CD4-positive, alpha-beta T cell treated with Interleukin-2 at 100 ng/mL for 4 hours (primary cell): ENCODE measurements at regions not wholly inside any gene's neighbourhood (a gene's known extent, or its start where the extent isn't known, plus 50 kb on each side); places are given as distances from the start of the nearest gene placed in this dataset.
"Not testable (repeated sequence)": the region's sequence is repeated elsewhere in the genome, so short reads cannot be mapped to it uniquely, and the experiment has no call there.

ENCODE experiments used
- DNase-seq: peaks from one replicate; pipeline ENCODE4 v3.0.0-alpha.2; 2020; ENCODE audit warnings: low spot score

DNA sequence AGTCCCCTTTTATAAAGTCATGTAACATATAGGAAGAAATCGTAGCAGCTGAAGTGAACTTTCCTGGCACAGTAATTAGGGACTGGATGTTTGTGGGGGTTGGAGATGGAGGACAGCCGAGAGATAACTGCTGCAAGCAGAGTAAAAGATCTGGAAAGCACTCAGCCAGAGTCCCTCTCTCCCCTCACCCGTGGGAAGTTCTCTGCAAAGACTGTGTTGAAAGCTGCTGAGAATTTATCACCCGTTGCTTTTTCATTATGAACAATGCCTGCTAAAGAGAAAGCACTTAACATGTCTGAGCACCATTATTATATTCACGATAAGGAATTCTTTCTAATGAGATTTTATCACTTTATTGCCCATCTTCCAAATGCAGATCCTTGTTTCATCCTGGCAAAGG, 248.8 kb downstream of the SHOX2 start:
- DNase-seq, result no peak

DNA sequence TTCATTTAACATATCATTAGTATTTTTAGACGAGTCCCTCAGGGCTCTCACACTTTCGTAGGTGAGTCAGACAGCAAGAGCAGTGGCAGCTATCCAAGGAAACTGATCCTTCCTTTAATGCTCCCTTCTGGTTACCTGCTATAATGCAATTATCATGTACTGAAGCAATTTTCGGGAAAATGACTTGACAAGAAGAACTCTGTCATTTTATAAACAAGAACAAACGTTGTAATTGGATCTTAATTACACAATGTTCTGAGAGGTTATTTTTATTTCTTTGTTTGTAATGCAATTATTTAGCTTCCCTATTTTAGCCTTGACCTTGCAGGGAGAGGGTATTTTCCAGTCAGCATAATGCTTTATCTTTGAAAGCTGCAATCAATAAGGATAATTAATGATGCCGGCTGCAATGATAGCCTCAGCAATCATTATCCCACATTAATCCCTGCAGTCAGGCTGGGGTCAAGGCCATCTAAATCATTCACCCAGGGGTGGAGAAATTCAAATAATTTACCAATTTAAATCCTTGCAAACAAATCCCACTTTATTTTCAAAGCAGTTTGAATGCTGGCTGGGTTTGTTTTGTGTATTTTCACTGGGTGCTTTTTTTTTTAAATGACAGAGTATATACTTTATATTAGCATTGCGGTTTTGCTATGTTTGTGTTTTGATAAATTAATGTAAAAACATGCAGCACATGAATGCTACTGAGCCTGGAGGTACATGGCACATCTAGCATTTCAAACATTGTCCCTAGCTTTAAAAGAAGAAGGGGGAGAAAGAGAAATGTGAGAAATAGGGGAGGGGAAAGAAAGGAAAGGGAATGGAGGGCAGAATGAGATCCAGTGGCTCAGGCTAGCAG, 249.9 kb downstream of the SHOX2 start:
- DNase-seq, result no peak

DNA sequence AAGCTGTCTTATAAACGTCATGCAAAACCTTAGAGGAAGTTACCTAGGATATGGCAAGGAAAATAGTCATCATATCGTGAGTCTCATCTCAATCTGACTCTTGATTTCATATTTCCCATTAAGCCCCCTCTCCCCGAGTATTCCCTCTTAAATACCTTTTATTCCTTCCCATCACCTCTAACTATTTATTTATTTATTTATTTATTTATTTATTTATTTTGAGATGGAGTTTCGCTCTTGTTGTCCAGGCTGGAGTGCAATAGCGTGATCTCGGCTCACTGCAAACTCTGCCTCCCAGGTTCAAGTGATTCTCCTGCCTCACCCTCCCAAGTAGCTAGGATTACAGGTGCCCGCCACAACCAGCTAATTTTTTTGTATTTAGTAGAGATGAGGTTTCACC, 260.4 kb downstream of the SHOX2 start:
- not testable (repeated sequence) for DNase-seq

DNA sequence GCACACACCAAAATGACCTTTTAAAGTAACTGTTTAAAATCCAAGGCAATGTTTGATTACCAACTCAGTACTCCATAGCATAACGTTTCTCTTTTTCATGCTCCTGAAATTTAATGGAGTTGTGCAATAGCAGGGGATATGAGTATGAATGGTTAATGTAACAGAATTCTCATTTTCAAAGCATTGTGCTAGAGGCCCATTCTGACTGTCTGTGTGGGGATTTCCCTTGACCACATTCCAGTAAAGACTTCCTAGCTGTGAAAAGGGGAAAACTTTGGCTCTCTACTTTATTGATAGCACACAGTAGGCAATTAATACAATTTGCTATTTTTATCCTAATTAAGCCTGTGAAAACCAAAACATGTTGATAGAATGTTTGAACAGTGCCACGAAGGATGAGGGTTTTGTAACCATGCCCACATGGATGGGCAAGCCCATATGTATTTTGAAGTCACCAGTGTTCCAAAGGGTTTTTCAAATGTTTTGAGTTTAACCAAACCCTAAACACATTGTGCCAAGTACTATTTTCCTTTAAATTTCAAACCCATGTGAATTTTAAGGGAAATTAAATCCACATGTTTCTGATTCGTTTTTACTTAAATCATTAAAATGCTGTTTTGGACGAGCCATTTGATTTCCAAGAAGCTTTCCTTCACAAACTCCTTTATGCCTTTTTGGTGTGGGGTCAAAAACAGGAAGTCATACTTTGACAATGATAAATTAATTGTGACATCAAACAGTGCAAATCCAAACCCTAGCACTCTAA, 261.2 kb downstream of the SHOX2 start:
- DNase-seq, result no peak

DNA sequence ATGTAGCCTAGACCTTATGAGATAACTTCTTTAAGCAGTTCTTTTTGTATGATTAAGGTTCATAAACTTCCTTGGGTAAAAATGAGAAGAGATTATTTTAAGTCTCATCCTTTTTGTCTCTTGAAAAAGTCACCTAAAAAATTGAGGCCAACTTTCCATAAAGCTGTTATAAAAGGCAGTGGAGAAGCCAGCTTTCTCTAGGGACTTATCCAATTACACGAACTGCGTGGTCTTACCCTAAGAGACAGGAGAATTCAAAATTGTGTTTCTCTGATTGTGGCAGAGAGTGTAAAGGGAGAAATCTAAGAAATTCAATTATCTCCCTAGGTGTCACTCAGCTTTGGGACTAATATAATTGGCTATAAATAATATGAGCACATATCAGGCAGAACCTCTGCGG, 262.0 kb downstream of the SHOX2 start:
- no peak for DNase-seq

DNA sequence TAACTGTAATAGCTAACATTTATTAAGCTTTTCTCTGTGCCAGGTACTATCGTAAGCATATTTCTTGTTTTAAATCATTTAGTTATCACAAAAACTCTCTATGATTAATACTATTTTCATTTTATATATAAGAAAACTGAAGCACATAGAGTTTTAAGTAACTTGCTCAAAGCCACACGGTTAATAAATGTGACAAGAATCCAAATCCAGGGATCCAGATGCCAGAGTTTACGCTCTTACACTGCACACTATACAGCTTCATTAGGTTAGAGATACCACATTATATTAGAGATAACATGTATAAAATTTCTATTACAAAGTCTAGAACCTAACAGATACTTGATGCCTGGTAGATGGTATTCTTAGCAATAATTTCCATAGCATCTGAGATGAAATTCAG, 265.2 kb downstream of the SHOX2 start:
- no peak for DNase-seq

DNA sequence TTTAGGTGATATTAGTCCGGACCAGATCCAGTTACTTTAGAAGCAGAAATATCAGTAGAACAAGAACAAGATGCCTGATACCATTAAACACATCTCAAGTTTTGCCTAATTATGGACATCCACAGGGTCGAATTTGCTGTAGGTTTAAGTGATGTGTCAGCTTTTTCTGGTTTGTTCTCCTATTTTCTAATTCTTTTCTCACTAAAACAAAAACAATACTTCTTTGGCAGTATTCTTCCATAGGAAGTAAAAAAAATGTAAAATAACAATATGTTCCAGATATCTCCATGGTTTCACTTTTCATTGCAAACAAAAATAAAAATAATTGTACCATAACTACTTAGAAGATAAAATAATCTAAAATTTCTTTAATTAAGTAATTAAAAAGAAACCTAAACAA, 265.7 kb downstream of the SHOX2 start:
- DNase-seq, result no peak

DNA sequence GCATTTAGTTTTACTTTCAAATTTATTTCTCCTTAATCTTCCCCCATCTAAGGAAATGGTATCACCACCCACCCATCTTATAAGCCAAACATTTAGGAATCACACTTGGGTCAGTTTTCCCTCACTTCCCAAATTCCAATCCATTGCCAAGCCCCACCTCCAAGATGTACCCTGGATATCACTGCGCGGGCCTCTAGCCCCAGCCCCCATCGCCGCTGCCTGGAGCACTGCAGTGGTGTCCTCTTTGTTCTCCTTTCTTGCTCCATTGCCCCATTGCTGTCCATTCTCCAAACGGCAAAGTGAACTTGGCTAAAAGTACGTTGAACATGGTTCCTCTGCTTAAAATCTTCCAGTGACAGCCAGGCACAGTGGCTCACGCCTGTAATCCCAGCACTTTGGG, 267.8 kb downstream of the SHOX2 start:
- no peak for DNase-seq

DNA sequence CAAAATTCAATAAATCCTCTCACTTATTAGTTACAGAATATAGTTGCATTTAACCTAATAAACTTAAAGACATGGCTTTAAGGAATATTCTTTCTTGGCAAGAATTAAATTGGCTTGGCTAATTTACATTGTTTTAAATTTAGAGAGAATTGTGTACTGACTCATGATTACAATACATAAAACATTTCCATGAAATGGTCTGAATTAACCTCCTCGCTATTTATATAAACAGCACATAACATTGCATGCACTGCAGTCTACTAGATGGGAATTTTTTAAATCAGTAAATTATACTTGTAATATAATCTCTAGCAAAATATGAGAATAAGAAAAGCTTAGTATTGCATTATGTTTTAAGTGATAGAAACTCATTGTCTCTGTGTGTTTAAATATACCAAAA, 268.9 kb downstream of the SHOX2 start:
- no peak for DNase-seq

DNA sequence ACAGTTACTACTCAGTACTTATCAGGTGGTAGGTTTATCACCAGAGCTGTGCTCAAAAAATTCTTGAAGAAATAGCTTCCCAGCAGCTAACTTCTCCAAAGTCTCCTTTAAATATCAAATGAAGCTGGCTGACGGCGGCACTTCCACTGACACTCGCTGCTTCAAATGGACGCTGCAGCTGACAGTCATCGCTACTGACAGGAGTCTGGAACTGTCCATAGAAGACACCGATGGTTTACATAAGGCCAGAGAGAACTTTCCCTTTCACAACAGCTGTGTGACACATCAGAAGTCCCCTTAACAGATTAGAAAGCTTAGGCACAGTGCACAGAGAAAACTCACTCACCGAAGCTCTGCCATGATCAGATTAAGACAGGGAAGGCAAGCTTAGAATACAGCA, 270.2 kb downstream of the SHOX2 start:
- no peak for DNase-seq

DNA sequence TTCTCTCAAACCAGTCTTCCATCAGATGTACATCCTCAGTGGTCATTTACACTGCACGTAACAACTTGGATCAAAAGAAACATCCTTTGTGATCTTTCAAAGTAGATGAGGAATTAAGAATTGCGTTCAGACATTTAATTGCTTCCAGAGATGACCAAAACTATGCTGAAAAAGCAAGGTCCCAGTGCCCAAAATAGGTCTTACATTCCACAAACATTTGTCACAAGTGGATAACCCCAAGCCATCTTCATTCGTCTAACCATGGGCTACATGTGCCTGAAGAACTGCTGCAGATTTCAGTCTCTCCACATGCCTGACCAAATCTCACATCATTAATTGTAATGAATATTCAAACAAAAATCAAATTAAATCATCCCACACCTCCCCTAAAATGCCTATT, 273.6 kb downstream of the SHOX2 start:
- no peak for DNase-seq

DNA sequence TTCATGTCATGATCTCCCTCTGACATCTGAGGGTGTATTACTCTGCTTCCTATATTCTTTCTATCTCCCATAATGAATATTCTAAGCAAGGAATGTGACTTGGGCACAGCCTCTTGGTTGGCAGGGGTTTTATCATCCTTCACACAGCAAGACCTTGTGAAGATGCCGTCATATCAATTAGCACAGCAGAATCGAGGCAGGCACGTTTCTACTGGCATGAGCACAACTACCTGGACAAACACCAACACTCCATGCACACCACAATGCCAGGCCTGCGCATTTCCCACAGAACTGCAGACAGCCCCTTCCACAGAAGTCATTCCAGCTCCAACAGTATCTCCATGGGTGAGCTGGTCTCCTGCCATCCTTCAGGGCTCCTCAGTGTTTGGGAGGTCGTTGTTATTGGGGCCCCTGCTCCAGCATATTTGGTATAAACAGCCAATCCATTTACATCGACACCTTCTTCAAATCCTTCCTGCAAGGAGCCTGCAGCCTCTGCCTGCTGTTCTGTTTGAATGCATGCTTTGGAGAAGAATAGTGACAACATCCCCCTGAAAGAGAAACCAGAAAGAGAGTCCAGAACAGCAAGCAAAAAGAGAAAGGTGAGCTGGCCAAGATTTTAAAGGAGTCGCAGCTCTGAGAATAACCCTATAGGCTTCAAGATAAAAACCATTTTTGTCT, 275.5 kb downstream of the SHOX2 start:
- no peak for DNase-seq

DNA sequence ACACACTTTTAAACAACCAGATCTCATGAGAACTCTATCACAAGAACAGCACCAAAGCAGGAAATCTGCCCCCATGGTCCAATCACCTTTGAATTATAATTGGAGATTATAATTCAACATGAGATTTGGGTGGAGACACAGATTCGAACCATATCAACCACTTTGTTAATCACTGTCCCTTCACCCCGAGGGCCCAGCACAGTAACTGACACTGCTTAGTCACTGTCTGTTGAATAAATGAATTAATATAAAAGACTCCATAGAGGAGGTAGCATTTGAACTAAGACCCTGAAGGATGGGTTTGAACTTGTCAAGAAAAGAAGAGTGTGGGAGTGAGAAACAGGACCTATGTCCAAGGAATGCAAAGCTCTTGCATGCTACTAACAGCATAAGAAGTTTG, 276.4 kb downstream of the SHOX2 start:
- no peak for DNase-seq

DNA sequence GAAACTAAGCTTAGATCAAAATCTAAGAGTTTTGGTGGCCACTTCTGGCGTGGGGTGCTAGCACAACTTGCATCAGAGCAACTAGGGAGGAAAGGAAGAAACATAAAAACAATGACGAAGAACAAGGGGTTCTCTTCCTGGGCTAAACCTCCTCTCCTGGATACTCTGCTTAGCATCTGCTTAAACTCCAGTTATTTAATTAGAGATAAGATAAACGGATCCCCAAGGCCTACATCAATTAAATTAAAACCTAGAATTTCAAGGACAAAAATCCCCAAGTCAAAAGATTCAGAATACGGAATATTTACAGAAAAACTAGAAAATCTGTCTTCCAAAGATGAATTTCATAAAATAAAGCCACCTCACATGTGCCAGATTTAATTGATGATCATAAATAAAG, 281.9 kb downstream of the SHOX2 start:
- DNase-seq, result no peak

DNA sequence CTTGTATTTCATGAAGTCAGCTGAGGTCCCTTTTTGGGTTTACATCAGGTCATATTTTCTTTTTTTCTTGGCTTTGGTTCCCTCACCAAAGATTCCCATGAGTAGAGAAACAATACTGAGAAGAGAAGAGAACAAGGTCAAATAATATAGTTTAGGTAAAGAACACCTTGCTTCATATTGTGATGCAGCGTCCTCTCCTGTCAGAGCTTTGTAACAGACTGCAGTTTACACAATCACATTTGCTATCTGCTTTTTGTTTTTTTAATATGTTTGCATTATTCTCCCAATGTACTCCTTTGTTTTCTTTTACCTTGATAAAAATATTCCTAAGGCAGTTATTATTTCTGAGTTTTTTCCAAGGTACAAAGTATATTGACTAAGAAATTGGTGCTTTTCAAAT, 283.2 kb downstream of the SHOX2 start:
- DNase-seq, result no peak

DNA sequence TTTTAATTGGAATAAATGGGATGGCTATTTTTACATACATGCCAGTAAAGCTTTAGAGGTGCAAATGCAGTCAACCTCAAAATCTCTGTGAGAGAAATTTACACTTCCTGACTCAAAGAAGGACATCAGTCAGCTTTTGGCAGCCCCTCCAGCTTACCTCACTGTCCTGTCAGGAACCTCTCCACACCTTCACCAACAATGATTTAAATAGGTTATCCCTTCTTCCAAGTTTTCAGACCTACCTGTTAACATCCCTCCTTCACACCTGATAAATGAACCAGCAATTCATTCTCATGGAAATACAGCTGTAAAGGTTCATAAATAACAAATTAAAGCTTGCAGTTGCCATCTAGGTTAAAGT, 286.1 kb downstream of the SHOX2 start:
- DNase-seq, result no peak

DNA sequence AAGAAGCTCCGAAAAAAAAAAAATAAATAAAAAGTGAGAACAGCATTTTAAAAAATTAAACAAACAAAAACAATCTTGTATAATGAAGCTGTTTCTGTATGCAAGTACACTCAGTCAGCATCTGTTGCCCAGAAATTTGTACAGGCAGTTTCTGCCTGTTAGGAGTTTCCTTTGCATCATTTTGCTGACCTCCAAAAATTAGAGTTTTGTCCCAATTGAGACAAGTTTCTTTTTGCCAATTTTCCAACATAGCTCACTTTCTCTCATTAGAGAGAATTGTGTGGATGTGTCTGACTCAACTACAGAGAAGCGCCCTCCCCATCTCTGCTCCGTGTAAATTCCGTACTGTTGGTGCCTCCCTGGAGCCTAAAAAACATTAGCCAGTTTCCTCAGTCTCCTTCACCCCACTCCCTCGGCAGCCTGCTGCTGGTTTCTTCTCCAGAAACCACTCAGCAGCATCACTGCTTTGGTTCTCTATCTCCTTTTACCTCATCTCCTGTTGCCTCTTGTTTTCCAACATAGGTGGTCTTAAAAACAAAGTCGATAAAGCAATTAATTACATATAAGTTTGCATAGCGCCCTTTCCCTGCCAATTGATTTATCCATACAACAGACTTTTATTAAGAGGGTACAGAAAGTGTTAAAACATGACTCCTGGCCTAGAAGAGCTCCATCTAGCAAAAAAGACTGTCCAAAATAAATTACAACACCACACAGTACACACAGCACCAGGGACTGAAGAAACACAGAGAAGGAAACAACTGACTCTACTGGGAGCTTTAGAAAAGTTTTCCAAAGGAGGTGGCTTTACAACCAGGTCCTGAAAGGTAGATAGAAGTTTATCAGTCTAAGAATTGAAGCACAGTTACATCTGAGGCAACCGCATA, 286.7 kb downstream of the SHOX2 start:
- DNase-seq, result no peak

DNA sequence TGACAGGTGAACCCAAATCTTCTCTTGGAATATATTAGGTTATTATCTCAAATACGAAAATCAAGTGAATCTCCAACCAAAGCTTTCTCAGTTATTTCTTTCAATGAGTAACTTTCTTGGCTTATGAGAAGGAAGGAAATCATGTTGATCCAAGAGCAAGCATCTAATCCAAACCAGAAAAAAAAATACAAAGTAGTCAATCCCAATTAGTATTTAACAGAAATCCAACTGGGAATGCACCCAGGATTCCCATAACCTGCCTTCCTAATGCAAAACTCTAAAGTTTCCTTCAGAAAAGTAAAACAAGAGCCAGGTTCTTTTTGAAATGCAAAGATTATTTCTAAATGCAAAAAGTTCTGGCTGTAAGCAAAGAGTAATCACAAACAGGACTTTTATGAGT, 289.3 kb downstream of the SHOX2 start:
- no peak for DNase-seq

DNA sequence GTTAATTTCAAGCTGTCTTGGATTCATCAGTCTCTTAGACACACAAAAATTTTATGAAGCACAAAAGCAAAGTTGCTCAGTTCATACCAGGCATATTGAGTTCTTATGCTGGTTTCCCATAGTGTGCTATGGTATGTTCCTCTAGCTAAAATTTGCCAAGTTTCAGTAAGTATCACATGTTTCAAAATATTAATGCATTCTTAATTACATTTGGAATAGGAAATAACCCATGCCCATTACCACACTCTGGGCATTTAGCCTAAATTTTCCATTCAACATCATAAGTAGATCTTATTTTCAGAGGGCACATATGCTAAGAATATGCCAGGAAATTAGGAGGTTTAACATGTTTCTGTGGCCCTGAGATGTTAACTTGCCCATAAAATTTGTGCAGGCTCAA, 289.9 kb downstream of the SHOX2 start:
- no peak for DNase-seq

DNA sequence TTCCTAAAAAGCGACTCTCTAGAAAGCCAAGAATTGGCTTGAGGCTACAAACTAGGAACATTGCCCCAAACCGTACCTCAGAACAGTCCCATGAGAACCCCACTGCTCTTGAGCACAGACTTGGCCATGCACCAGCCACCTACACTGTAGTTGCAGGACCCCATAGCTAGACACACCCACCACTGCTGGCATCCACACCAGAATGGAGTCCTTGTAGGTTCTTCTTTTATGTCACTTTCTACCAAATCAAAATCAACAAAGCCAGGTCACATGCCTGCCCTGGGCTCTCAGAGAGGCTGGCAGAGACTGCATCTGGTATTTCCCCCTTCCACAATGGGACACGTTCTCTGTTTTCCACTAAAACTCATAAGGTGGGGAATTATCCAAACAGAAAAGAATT, 290.5 kb downstream of the SHOX2 start:
- no peak for DNase-seq

DNA sequence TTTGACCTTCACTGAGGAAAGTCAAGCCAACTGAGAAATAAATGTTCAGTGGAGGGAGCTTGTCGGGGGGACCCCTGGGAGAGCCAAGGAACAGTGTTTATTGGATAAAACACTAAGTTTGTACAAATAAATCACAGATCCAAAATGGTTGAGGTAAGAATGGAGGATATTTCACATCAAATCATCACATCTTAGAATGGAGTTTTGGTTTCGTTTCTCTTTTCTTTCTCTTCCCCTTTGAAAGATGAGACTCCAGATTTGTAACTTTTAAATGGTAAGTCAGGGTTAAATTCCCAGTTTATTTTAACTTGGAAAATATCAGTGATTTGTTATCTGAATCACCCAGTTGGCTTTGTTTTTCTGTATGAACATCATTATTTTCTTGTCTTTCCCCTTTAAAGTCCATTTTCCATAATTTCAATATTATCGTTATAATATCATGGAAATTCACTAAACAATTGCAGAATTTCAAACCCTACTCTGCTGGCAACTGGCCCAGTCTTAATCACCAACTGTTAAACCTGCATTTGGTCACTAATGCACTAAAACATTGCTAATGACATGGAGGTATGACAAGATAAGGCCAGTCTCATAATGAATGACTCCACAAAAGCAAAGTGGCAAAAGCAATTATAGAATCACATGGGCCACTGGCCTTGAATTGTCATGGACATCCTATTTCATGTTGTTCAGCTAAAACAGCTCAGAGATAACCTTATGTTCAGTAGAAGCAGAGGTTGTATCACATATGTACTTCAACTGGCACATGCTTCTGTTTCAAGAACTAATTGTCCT, 295.1 kb downstream of the SHOX2 start:
- DNase-seq, result no peak
